GM12878 (cell line): ENCODE measurements at regions not wholly inside any gene's neighbourhood (a gene's known extent, or its start where the extent isn't known, plus 50 kb on each side); places are given as distances from the start of the nearest gene placed in this dataset.
"Not testable (repeated sequence)": the region's sequence is repeated elsewhere in the genome, so short reads cannot be mapped to it uniquely, and the experiment has no call there.

Experiments
- ATAC-seq: fragments of 200-7000 bp; cut with Tn5 transposase; 3 replicates; pipeline ENCODE4 v1.9.1; 2020; ENCODE audit warnings: mild to moderate bottlenecking, moderate library complexity
- BruUV-seq: library from RNA; stranded (reverse); fragments of 400-500 nt; replicated peaks from 2 replicates; lab custom pipeline; 2021; lab: Mats Ljungman, UMichigan
- CTCF ChIA-PET: fragments of 300-600 bp; sonication (Branson Sonifier 250); formaldehyde crosslinking; extraction: SDS; loops from one replicate; lab custom pipeline; 2021; ENCODE audit warnings: inconsistent platforms; lab: Yijun Ruan, JAX
- POLR2A ChIA-PET: fragments of 350-600 bp; formaldehyde crosslinking; extraction: SDS; loops from one replicate; lab custom pipeline; 2021; ENCODE audit warnings: inconsistent platforms; lab: Charles Lee
- RAD21 ChIA-PET: fragments of 300-600 bp; sonication (Branson Sonifier 250); formaldehyde crosslinking; loops from one replicate; lab custom pipeline; 2023; ENCODE audit warnings: antibody characterized with exemption; ENCODE audit not compliant: unreplicated experiment; lab: Charles Lee
- SMC1A ChIA-PET: fragments of 300-600 bp; sonication (Branson Sonifier 250); formaldehyde crosslinking; loops from one replicate; lab custom pipeline; 2023; ENCODE audit not compliant: unreplicated experiment, uncharacterized antibody; lab: Charles Lee
- DNase-seq: peaks from one replicate; pipeline ENCODE4 v3.0.0-alpha.2; 2011; ENCODE audit warnings: low read depth, low spot score
- FAIRE-seq: peaks from 3 replicates; lab custom pipeline; 2011; peaks lifted over from hg19 to GRCh38; lab: Jason Lieb, UNC
- H2AFZ ChIP-seq: 2 replicates; pipeline ENCODE4 v1.6.0; 2011; ENCODE audit warnings: low read depth, low read length, control low read depth; ENCODE audit not compliant: control insufficient read depth
- H3K27ac ChIP-seq: 2 replicates; pipeline ENCODE4 v1.5.1; 2011; ENCODE audit warnings: control low read depth; ENCODE audit not compliant: control insufficient read depth, insufficient read depth
- H3K27me3 ChIP-seq, 2 experiments: replicated peaks in 1 of 2; 2 replicates each; pipeline versions ENCODE4 v1.6.0 to v1.6.1; 2011; ENCODE audit warnings: low read length in 1 of 2; ENCODE audit not compliant: control insufficient read depth in 2 of 2, insufficient read depth in 2 of 2
- H3K36me3 ChIP-seq, 2 experiments: 2 replicates each; pipeline ENCODE4 v1.5.1; 2011; ENCODE audit warnings: low read length in 1 of 2; ENCODE audit not compliant: control insufficient read depth in 2 of 2, insufficient read depth in 2 of 2
- H3K4me1 ChIP-seq: 2 replicates; pipeline ENCODE4 v1.6.1; 2011; ENCODE audit warnings: mild to moderate bottlenecking, low read length, moderate library complexity, mixed read lengths; ENCODE audit not compliant: control insufficient read depth, insufficient read depth
- H3K4me2 ChIP-seq: 2 replicates; pipeline ENCODE4 v1.6.0; 2011; ENCODE audit warnings: control low read depth; ENCODE audit not compliant: control insufficient read depth, insufficient read depth
- H3K4me3 ChIP-seq: fragments of 200-600 bp; sonication (generic); 2 replicates; pipeline ENCODE4 v1.5.1; 2016
- H3K79me2 ChIP-seq: 2 replicates; pipeline ENCODE4 v1.6.0; 2011; ENCODE audit warnings: low read length; ENCODE audit not compliant: control insufficient read depth, insufficient read depth
- H3K9ac ChIP-seq: 2 replicates; pipeline ENCODE4 v1.8.0; 2011; ENCODE audit warnings: low read length, control low read depth, mixed read lengths; ENCODE audit not compliant: control insufficient read depth, insufficient read depth
- H3K9me3 ChIP-seq: replicated peaks from 3 replicates; pipeline ENCODE4 v1.5.1; 2011; ENCODE audit warnings: mild to moderate bottlenecking, low read length; ENCODE audit not compliant: control insufficient read depth, insufficient read depth
- H4K20me1 ChIP-seq: 2 replicates; pipeline ENCODE4 v1.6.0; 2011; ENCODE audit not compliant: control insufficient read depth, insufficient read depth
- CREM ChIP-seq: IDR thresholded peaks from 2 replicates; pipeline ENCODE4 v1.6.1; 2014; ENCODE audit warnings: antibody characterized with exemption, low read depth
- EP300 ChIP-seq, 2 experiments: fragments of 150-350 bp in 1 of 2; IDR thresholded peaks; 2 replicates each; pipeline ENCODE4 v1.6.1; 2011 to 2012; ENCODE audit warnings: low read depth in 2 of 2, low read length in 2 of 2, borderline replicate concordance in 1 of 2, improper control_type of control experiment in 1 of 2, inconsistent platforms in 1 of 2; ENCODE audit not compliant: control insufficient read depth in 1 of 2
- FOS ChIP-seq: IDR thresholded peaks from 3 replicates; pipeline ENCODE4 v1.6.1; 2011; ENCODE audit warnings: borderline replicate concordance; ENCODE audit not compliant: insufficient read length; ENCODE audit errors: extremely low read depth
- GATAD2B ChIP-seq: fragments of 450-650 bp; conservative IDR thresholded peaks from 2 replicates; pipeline ENCODE4 v1.6.1; 2017; ENCODE audit warnings: low read depth, mild to moderate bottlenecking, moderate library complexity
- MYC ChIP-seq: IDR thresholded peaks from 2 replicates; pipeline ENCODE4 v1.6.1; 2011; ENCODE audit warnings: mild to moderate bottlenecking, low read length, moderate library complexity, inconsistent platforms; ENCODE audit not compliant: insufficient read depth, insufficient replicate concordance, insufficient read length, severe bottlenecking
- PAX8 ChIP-seq: fragments of 450-650 bp; IDR thresholded peaks from 2 replicates; pipeline ENCODE4 v1.6.1; 2017; ENCODE audit warnings: mild to moderate bottlenecking, moderate library complexity
- PML ChIP-seq: IDR thresholded peaks from 2 replicates; pipeline ENCODE4 v1.6.1; 2012; ENCODE audit warnings: low read length, inconsistent platforms
- SMARCA5 ChIP-seq: fragments of 450-650 bp; IDR thresholded peaks from 2 replicates; pipeline ENCODE4 v1.6.1; 2017; ENCODE audit warnings: mild to moderate bottlenecking
- SP1 ChIP-seq: IDR thresholded peaks from one replicate; pipeline ENCODE4 v1.6.1; 2011; ENCODE audit warnings: low read depth, low read length
- TARDBP ChIP-seq: IDR thresholded peaks from 2 replicates; pipeline ENCODE4 v1.6.1; 2016; ENCODE audit warnings: borderline replicate concordance
- WRNIP1 ChIP-seq: IDR thresholded peaks from 2 replicates; pipeline ENCODE4 v1.6.1; 2011; ENCODE audit warnings: low read depth, low read length, improper control_type of control experiment, borderline replicate concordance
- YY1 ChIP-seq: IDR thresholded peaks from 2 replicates; pipeline ENCODE4 v1.6.1; 2011; ENCODE audit warnings: low read depth, mild to moderate bottlenecking, low read length
- WGBS: methylation state at CpG from one replicate; pipeline ENCODE4 v1.1.6; 2016; ENCODE audit warnings: low lambda C conversion rate; ENCODE audit not compliant: insufficient replicate concordance, insufficient coverage; ENCODE audit errors: missing lambda C conversion rate; 5-methylcytosine and 5-hydroxymethylcytosine counted together
- in situ Hi-C: fragments of 300-500 bp; cut with MboI; formaldehyde crosslinking; loops from 9 replicates; pipeline ENCODE4 v1.14.3; 2018; ENCODE audit warnings: mixed read lengths
- intact Hi-C: fragments of 100-400 bp; cut with micrococcal nuclease; formaldehyde crosslinking; loops from one replicate; pipeline ENCODE4 v1.14.2; 2022; ENCODE audit not compliant: unreplicated experiment

DNA sequence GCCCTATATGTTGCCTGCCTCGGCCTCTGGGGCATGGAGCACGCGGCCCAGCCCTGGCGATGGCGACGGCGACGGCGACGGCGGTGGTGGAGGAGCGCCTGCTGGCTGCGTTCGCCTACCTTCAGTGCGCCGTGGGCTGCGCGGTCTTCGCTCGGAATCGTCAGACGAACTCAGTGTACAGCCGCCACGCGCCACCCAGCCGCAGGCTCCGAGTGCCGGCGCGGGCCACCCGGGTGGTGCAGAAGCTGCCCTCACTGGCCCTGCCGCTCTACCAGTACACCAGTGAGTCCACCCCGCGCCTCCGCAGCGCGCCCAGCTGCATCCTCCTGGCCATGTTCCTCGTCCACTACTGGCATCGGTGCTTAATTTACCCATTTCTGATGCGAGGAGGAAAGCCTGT is 83.7 kb upstream of the F9 start (continued):
- TF ChIP-seq TARDBP: no peak
- no peak for TF ChIP-seq PML

DNA sequence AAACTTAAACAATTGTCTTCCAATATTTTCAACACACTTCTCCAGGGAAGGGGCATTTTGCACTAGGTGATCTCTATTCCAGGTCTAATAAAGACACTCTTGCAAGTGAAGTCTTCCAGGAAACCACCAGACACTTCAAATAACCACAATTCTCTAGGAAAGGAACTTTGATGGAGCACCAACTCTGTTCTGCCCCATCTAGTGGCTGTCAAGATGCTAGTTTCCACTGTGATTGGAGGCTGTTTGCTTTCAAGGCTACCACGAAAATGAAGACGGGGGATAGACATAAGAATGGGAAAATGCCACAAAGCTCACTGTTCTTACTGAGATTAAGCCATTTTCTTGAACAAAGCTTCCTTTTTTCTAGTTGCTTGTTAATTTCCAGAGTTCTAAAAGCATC is 100.6 kb upstream of the F9 start:
- Histone ChIP-seq H3K36me3 (no peaks in the 10 kb centered on the region), H3K27ac (no peak overlapping the region), H3K4me1 (no peaks in the 10 kb centered on the region), H3K79me2 (no peaks in the 10 kb centered on the region), H2AFZ (no peak overlapping the region), H4K20me1 (no peaks in the 10 kb centered on the region), H3K4me2 (no peak overlapping the region), H3K9me3 (no peaks in the 10 kb centered on the region), H3K4me3 (no peak overlapping the region), H3K9ac (no peak overlapping the region), H3K27me3 (no peaks in the 10 kb centered on the region)
- CTCF ChIA-PET: no interaction called here
- TF ChIP-seq GATAD2B (no peak), EP300 (IDR thresholded peaks at IDR 0.05; ENCODE audit: borderline replicate concordance in 1 of 2, control insufficient read depth in 1 of 2, low read depth in 2 of 2, low read length in 2 of 2) (no peak), CREM (no peak), SP1 (no peak), PAX8 (no peak), YY1 (no peak)
- in situ Hi-C loops: no loop called here
- DNase-seq (no peak), ATAC-seq (no peak), FAIRE-seq (no peak)
- SMC1A ChIA-PET: interaction anchor here (0.8 kb wide), 1 partner anchor 9 kb away, joined by 3 read pairs; no protein-coding TSS in a partner anchor
- RAD21 ChIA-PET: no interaction called here
- 21% methylated on average over 2 of the region's 2 CpGs for WGBS
- POLR2A ChIA-PET: no interaction called here
- BruUV-seq: no TSS peak
- intact Hi-C loops: no loop called here

DNA sequence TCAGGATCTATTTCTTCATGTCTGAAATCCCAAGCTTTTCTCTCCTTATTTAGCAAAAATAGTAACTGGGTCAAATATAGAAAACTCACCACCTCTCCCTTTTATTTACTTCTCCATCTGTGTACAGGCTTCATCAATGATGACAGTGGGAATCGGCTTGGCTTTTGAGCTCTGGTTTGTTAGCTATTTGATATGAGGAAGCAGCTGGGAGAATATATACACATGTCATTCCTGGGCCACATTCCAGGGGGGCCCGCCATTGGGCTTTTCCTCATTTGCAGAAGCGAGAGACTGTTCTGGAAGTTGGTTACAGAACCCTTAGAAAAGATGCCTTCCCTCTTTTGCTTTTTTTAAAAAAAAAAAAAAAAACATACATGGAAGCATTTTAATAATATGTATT is 107.4 kb upstream of the F9 start:
- H3K27ac ChIP-seq: no peak overlapping the region
- no peak for ATAC-seq
- H2AFZ ChIP-seq: no peak overlapping the region
- H3K36me3 ChIP-seq: no peaks in the 10 kb centered on the region
- in situ Hi-C loops: no loop called here
- intact Hi-C loops: no loop called here
- DNase-seq: no peak
- no TSS peak for BruUV-seq
- H3K9me3 ChIP-seq: no peaks in the 10 kb centered on the region
- H3K4me3 ChIP-seq: no peak overlapping the region
- SMC1A ChIA-PET: interaction anchor here (0.6 kb wide), 1 partner anchor 196 kb away, joined by 3 read pairs; no protein-coding TSS in a partner anchor
- RAD21 ChIA-PET: no interaction called here
- H3K9ac ChIP-seq: no peak overlapping the region
- no peak overlapping the region for H3K4me2 ChIP-seq
- H3K27me3 ChIP-seq: no peaks in the 10 kb centered on the region
- H3K4me1 ChIP-seq: no peaks in the 10 kb centered on the region
- FAIRE-seq: no peak
- WGBS: 34% methylated on average over 3 of the region's 3 CpGs
- POLR2A ChIA-PET: no interaction called here
- no peaks in the 10 kb centered on the region for H4K20me1 ChIP-seq
- CTCF ChIA-PET: no interaction called here
- H3K79me2 ChIP-seq: no peaks in the 10 kb centered on the region
- TF ChIP-seq FOS (no peak), MYC (no peak), WRNIP1 (no peak), SMARCA5 (no peak), YY1 (no peak)
- TF ChIP-seq, all 136 proteins: peak for 0

DNA sequence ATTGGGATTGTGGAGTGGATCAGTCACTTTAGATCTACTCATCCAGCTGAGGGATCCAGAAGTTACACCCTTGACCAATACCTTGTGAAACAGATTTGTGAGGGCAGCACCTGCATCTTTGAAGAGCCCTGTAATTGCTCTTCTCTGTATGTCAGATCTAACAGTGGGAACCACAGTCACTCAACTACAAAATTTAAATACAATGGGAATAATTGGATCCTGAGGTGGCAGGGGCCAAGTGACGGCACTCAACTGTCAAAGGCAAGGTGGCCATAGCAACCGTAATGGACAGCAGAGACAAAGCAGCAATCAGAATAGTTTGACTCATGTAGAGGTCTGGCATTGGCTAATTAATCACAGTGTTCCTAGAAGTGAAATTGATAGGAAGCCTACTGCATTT is 132.3 kb upstream of the F9 start:
- H3K4me1 ChIP-seq, H3K27me3 ChIP-seq, H3K9ac ChIP-seq, H3K36me3 ChIP-seq, FAIRE-seq, H3K9me3 ChIP-seq, H3K4me3 ChIP-seq, H3K4me2 ChIP-seq, CTCF ChIA-PET, POLR2A ChIA-PET, intact Hi-C loops, H3K27ac ChIP-seq, H2AFZ ChIP-seq, BruUV-seq, H3K79me2 ChIP-seq, ATAC-seq, in situ Hi-C loops, H4K20me1 ChIP-seq, RAD21 ChIA-PET, DNase-seq, SMC1A ChIA-PET: not testable (repeated sequence)
- 19% methylated on average over 2 of the region's 2 CpGs for WGBS
